ENCODE measurements at regions not wholly inside any gene's neighbourhood (a gene's known extent, or its start where the extent isn't known, plus 50 kb on each side); places are given as distances from the start of the nearest gene placed in this dataset.

GRCh38 chr22:19586922-19587684, 62.9 kb upstream of the CLDN5 start:
- Histone ChIP-seq H3K4me1 (ENCODE audit: control insufficient read depth in 2 of 2, insufficient read depth in 2 of 2, low read length in 2 of 2) (no peaks in the 10 kb centered on the region), H3K27me3 (ENCODE audit: control insufficient read depth in 2 of 2, insufficient read depth in 1 of 2, low read length in 1 of 2) (no peaks in the 10 kb centered on the region), H3K9me3 (ENCODE audit: control insufficient read depth in 2 of 2, insufficient read depth in 1 of 2, low read length in 1 of 2) (no peaks in the 10 kb centered on the region), H3K4me3 (ENCODE audit: low read length in 2 of 2) (no peak overlapping the region), H3K36me3 (ENCODE audit: control insufficient read depth in 2 of 2, insufficient read depth in 2 of 2, low read length in 1 of 2) (no peaks in the 10 kb centered on the region), H3K27ac (ENCODE audit: low read depth in 1 of 2, low read length in 1 of 2) (no peak overlapping the region)
- 72% methylated on average over 11 of the region's 11 CpGs for WGBS
- DNase-seq (ENCODE audit: low read depth in 6 of 9, low spot score in 9 of 9), result no peak

GRCh38 chr22:19590696-19591095, 66.5 kb upstream of the CLDN5 start:
- DNase-seq (ENCODE audit: low read depth in 6 of 9, low spot score in 9 of 9), result no peak
- no peak overlapping the region for H3K4me3 ChIP-seq (ENCODE audit: low read length in 2 of 2)
- H3K36me3 ChIP-seq (ENCODE audit: control insufficient read depth in 2 of 2, insufficient read depth in 2 of 2, low read length in 1 of 2), result no peaks in the 10 kb centered on the region
- peaks cover 3 to 8% of the 10 kb centered on the region in 2 donors for H3K4me1 ChIP-seq (ENCODE audit: control insufficient read depth in 2 of 2, insufficient read depth in 2 of 2, low read length in 2 of 2)
- no peak overlapping the region for H3K27ac ChIP-seq (ENCODE audit: low read depth in 1 of 2, low read length in 1 of 2)
- H3K9me3 ChIP-seq (ENCODE audit: control insufficient read depth in 2 of 2, insufficient read depth in 1 of 2, low read length in 1 of 2), result no peaks in the 10 kb centered on the region
- H3K27me3 ChIP-seq (ENCODE audit: control insufficient read depth in 2 of 2, insufficient read depth in 1 of 2, low read length in 1 of 2), result no peaks in the 10 kb centered on the region
- 94% methylated on average over 5 of the region's 5 CpGs for WGBS

- 91% methylated on average over 2 of the region's 2 CpGs for WGBS
- no peak for DNase-seq (ENCODE audit: low read depth in 6 of 9, low spot score in 9 of 9)
- Histone ChIP-seq H3K27ac (ENCODE audit: low read depth in 1 of 2, low read length in 1 of 2) (no peak overlapping the region), H3K27me3 (ENCODE audit: control insufficient read depth in 2 of 2, insufficient read depth in 1 of 2, low read length in 1 of 2) (no peaks in the 10 kb centered on the region), H3K9me3 (ENCODE audit: control insufficient read depth in 2 of 2, insufficient read depth in 1 of 2, low read length in 1 of 2) (no peaks in the 10 kb centered on the region), H3K4me1 (ENCODE audit: control insufficient read depth in 2 of 2, insufficient read depth in 2 of 2, low read length in 2 of 2) (peaks cover 3 to 13% of the 10 kb centered on the region in 2 donors), H3K4me3 (ENCODE audit: low read length in 2 of 2) (no peak overlapping the region), H3K36me3 (ENCODE audit: control insufficient read depth in 2 of 2, insufficient read depth in 2 of 2, low read length in 1 of 2) (no peaks in the 10 kb centered on the region)
Measured at GRCh38 chr22:19591568-19591967, 67.4 kb upstream of the CLDN5 start.

- Histone ChIP-seq H3K36me3 (ENCODE audit: control insufficient read depth in 2 of 2, insufficient read depth in 2 of 2, low read length in 1 of 2) (no peaks in the 10 kb centered on the region), H3K4me1 (ENCODE audit: control insufficient read depth in 2 of 2, insufficient read depth in 2 of 2, low read length in 2 of 2) (peaks cover 6 to 19% of the 10 kb centered on the region in 2 donors), H3K9me3 (ENCODE audit: control insufficient read depth in 2 of 2, insufficient read depth in 1 of 2, low read length in 1 of 2) (no peaks in the 10 kb centered on the region), H3K27me3 (ENCODE audit: control insufficient read depth in 2 of 2, insufficient read depth in 1 of 2, low read length in 1 of 2) (no peaks in the 10 kb centered on the region), H3K4me3 (ENCODE audit: low read length in 2 of 2) (no peak overlapping the region), H3K27ac (ENCODE audit: low read depth in 1 of 2, low read length in 1 of 2) (no peak overlapping the region)
- WGBS, result 98% methylated on average over 4 of the region's 4 CpGs
- DNase-seq (ENCODE audit: low read depth in 6 of 9, low spot score in 9 of 9), result no peak
Measured at GRCh38 chr22:19592464-19592863, 68.3 kb upstream of the CLDN5 start.

GRCh38 chr22:19593991-19594569, 69.9 kb upstream of the CLDN5 start:
- H3K9me3 ChIP-seq (ENCODE audit: control insufficient read depth in 2 of 2, insufficient read depth in 1 of 2, low read length in 1 of 2), result no peaks in the 10 kb centered on the region
- no peak overlapping the region for H3K4me3 ChIP-seq (ENCODE audit: low read length in 2 of 2)
- DNase-seq (ENCODE audit: low read depth in 6 of 9, low spot score in 9 of 9), result no peak
- H3K4me1 ChIP-seq (ENCODE audit: control insufficient read depth in 2 of 2, insufficient read depth in 2 of 2, low read length in 2 of 2), result peaks cover 13 to 34% of the 10 kb centered on the region in 2 donors
- H3K36me3 ChIP-seq (ENCODE audit: control insufficient read depth in 2 of 2, insufficient read depth in 2 of 2, low read length in 1 of 2), result no peaks in the 10 kb centered on the region
- no peak overlapping the region for H3K27ac ChIP-seq (ENCODE audit: low read depth in 1 of 2, low read length in 1 of 2)
- H3K27me3 ChIP-seq (ENCODE audit: control insufficient read depth in 2 of 2, insufficient read depth in 1 of 2, low read length in 1 of 2), result no peaks in the 10 kb centered on the region
- 75% methylated on average over 7 of the region's 7 CpGs for WGBS

- no peak for DNase-seq (ENCODE audit: low read depth in 6 of 9, low spot score in 9 of 9)
- Histone ChIP-seq H3K4me3 (ENCODE audit: low read length in 2 of 2) (no peak overlapping the region), H3K36me3 (ENCODE audit: control insufficient read depth in 2 of 2, insufficient read depth in 2 of 2, low read length in 1 of 2) (no peaks in the 10 kb centered on the region), H3K9me3 (ENCODE audit: control insufficient read depth in 2 of 2, insufficient read depth in 1 of 2, low read length in 1 of 2) (no peaks in the 10 kb centered on the region), H3K4me1 (ENCODE audit: control insufficient read depth in 2 of 2, insufficient read depth in 2 of 2, low read length in 2 of 2) (peaks cover 19 to 43% of the 10 kb centered on the region in 2 donors), H3K27ac (ENCODE audit: low read depth in 1 of 2, low read length in 1 of 2) (peak overlapping the region in 1 of 2 donors; percentile 68), H3K27me3 (ENCODE audit: control insufficient read depth in 2 of 2, insufficient read depth in 1 of 2, low read length in 1 of 2) (no peaks in the 10 kb centered on the region)
- WGBS, result 90% methylated on average over 7 of the region's 7 CpGs
Measured at GRCh38 chr22:19595532-19595931, 71.3 kb upstream of the CLDN5 start.

GRCh38 chr22:19596680-19597398, 72.6 kb upstream of the CLDN5 start:
- H3K4me3 ChIP-seq (ENCODE audit: low read length in 2 of 2), result no peak overlapping the region
- no peaks in the 10 kb centered on the region for H3K36me3 ChIP-seq (ENCODE audit: control insufficient read depth in 2 of 2, insufficient read depth in 2 of 2, low read length in 1 of 2)
- H3K4me1 ChIP-seq (ENCODE audit: control insufficient read depth in 2 of 2, insufficient read depth in 2 of 2, low read length in 2 of 2), result peaks cover 19 to 43% of the 10 kb centered on the region in 2 donors
- no peaks in the 10 kb centered on the region for H3K27me3 ChIP-seq (ENCODE audit: control insufficient read depth in 2 of 2, insufficient read depth in 1 of 2, low read length in 1 of 2)
- 89% methylated on average over 20 of the region's 20 CpGs for WGBS
- peak overlapping the region; percentile 92 to 97 for H3K27ac ChIP-seq (ENCODE audit: low read depth in 1 of 2, low read length in 1 of 2)
- H3K9me3 ChIP-seq (ENCODE audit: control insufficient read depth in 2 of 2, insufficient read depth in 1 of 2, low read length in 1 of 2), result no peaks in the 10 kb centered on the region
- DNase-seq (ENCODE audit: low read depth in 6 of 9, low spot score in 9 of 9), result no peak

GRCh38 chr22:19597399-19597735, 73.2 kb upstream of the CLDN5 start:
- no peaks in the 10 kb centered on the region for H3K9me3 ChIP-seq (ENCODE audit: control insufficient read depth in 2 of 2, insufficient read depth in 1 of 2, low read length in 1 of 2)
- WGBS, result 35% methylated on average over 7 of the region's 7 CpGs
- no peaks in the 10 kb centered on the region for H3K27me3 ChIP-seq (ENCODE audit: control insufficient read depth in 2 of 2, insufficient read depth in 1 of 2, low read length in 1 of 2)
- H3K4me3 ChIP-seq (ENCODE audit: low read length in 2 of 2), result no peak overlapping the region
- no peaks in the 10 kb centered on the region for H3K36me3 ChIP-seq (ENCODE audit: control insufficient read depth in 2 of 2, insufficient read depth in 2 of 2, low read length in 1 of 2)
- peak in 6 of 9 donors; percentile 47 to 85 (median 65) for DNase-seq (ENCODE audit: low read depth in 6 of 9, low spot score in 9 of 9)
- H3K4me1 ChIP-seq (ENCODE audit: control insufficient read depth in 2 of 2, insufficient read depth in 2 of 2, low read length in 2 of 2), result peaks cover 19 to 43% of the 10 kb centered on the region in 2 donors
- H3K27ac ChIP-seq (ENCODE audit: low read depth in 1 of 2, low read length in 1 of 2), result peak overlapping the region; percentile 92 to 100

Data from thymus (tissue), 11 donors.